Esophagus muscularis mucosa (tissue), 3 donors: ENCODE measurements at regions not wholly inside any gene's neighbourhood (a gene's known extent, or its start where the extent isn't known, plus 50 kb on each side); places are given as distances from the start of the nearest gene placed in this dataset.

Experiments
- POLR2A ChIP-seq: fragments of 450-650 bp; IDR thresholded peaks from one replicate; pipeline ENCODE4 v1.6.1; 2017; ENCODE audit warnings: antibody characterized with exemption, moderate library complexity, mild to moderate bottlenecking, low read depth
- TF ChIP-seq, protein P1 (sequence below), 3 experiments: fragments of 200-600 bp in 2 of 3; fragments of 450-650 bp in 1 of 3; sonication (generic) in 2 of 3; IDR thresholded peaks; one replicate each; pipeline ENCODE4 v1.5.1; 2017 to 2019; ENCODE audit warnings: antibody characterized with exemption in 3 of 3, mild to moderate bottlenecking in 2 of 3, moderate library complexity in 1 of 3

DNA sequence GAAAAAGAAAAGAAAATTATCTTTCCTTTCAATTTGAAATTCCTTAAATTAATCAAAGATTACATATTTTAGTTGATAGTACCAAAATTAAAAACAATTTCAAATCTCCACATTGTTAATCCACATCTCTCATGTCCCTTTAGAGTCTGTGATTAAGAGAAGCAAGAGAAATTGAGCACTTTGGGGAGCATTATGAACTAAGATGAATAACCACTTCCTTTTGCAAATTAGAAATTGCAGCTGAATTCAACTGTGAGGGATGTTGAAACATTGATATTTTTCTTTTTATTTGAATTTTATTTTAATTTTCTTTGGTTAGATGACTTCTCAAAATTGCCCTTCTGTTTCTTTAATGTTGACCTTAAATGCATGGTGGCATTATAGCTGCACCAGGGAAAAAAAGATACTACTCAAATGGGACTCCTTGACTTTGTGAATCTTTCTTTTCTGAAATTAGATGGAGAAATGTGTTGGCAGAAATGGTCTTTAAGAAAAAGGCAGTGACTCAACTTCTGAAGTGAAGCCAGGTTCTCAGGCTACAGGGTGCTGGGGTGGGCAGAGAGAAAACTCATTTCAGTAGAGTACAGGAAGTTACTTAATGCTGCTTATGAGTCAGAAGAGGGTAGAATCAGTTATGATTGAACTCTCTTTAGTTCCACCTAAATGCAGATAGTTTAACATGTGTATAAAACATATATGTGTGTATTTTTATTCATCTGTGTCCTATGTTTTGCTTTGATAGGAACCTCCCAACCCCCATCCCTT, 92.0 kb upstream of the TNIP3 start:
- no peak for TF ChIP-seq POLR2A
- TF ChIP-seq, protein P1, sequence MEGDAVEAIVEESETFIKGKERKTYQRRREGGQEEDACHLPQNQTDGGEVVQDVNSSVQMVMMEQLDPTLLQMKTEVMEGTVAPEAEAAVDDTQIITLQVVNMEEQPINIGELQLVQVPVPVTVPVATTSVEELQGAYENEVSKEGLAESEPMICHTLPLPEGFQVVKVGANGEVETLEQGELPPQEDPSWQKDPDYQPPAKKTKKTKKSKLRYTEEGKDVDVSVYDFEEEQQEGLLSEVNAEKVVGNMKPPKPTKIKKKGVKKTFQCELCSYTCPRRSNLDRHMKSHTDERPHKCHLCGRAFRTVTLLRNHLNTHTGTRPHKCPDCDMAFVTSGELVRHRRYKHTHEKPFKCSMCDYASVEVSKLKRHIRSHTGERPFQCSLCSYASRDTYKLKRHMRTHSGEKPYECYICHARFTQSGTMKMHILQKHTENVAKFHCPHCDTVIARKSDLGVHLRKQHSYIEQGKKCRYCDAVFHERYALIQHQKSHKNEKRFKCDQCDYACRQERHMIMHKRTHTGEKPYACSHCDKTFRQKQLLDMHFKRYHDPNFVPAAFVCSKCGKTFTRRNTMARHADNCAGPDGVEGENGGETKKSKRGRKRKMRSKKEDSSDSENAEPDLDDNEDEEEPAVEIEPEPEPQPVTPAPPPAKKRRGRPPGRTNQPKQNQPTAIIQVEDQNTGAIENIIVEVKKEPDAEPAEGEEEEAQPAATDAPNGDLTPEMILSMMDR (IDR thresholded peaks at IDR 0.05), result no peak
